DOHH2 (cell line): ENCODE measurements at regions not wholly inside any gene's neighbourhood (a gene's known extent, or its start where the extent isn't known, plus 50 kb on each side); places are given as distances from the start of the nearest gene placed in this dataset.

Experiments
- H3F3A ChIP-seq: fragments of 200-600 bp; sonication (generic), shearing (Covaris generic); 2 replicates; pipeline ENCODE4 v1.6.0; 2016; ENCODE audit warnings: antibody characterized with exemption, mild to moderate bottlenecking; ENCODE audit not compliant: control insufficient read depth, insufficient read depth
- H3K27ac ChIP-seq: fragments of 200-600 bp; sonication (generic); 2 replicates; pipeline ENCODE4 v1.5.1; 2014; ENCODE audit warnings: low read depth, mild to moderate bottlenecking, low read length, moderate library complexity
- H3K27me3 ChIP-seq: fragments of 200-600 bp; sonication (generic); 2 replicates; pipeline ENCODE4 v1.6.1; 2014; ENCODE audit warnings: mild to moderate bottlenecking, low read length, mixed read lengths; ENCODE audit not compliant: control insufficient read depth
- H3K36me3 ChIP-seq: fragments of 200-600 bp; sonication (generic); 2 replicates; pipeline ENCODE4 v1.6.1; 2014; ENCODE audit warnings: mild to moderate bottlenecking, low read length, moderate library complexity, mixed read lengths; ENCODE audit not compliant: control insufficient read depth
- H3K4me1 ChIP-seq: fragments of 200-600 bp; sonication (generic); 2 replicates; pipeline ENCODE4 v1.6.1; 2014; ENCODE audit warnings: mild to moderate bottlenecking, low read length, mixed read lengths; ENCODE audit not compliant: control insufficient read depth
- H3K4me2 ChIP-seq: fragments of 200-600 bp; sonication (generic); 2 replicates; pipeline ENCODE4 v1.6.0; 2014; ENCODE audit warnings: mild to moderate bottlenecking, low read length, moderate library complexity
- H3K4me3 ChIP-seq: fragments of 200-600 bp; sonication (generic); 2 replicates; pipeline ENCODE4 v1.5.1; 2014; ENCODE audit warnings: mild to moderate bottlenecking, low read length, mixed read lengths
- H3K79me2 ChIP-seq: fragments of 200-600 bp; sonication (generic); 2 replicates; pipeline ENCODE4 v1.6.1; 2014; ENCODE audit warnings: mild to moderate bottlenecking, low read length, mixed read lengths; ENCODE audit not compliant: control insufficient read depth
- H3K9me2 ChIP-seq: fragments of 200-600 bp; sonication (generic); replicated peaks from 2 replicates; pipeline ENCODE4 v1.6.1; 2014; ENCODE audit warnings: mild to moderate bottlenecking, low read length, mixed read lengths; ENCODE audit not compliant: control insufficient read depth
- H3K9me3 ChIP-seq: fragments of 200-600 bp; sonication (generic); 2 replicates; pipeline ENCODE4 v1.6.1; 2014; ENCODE audit warnings: antibody characterized with exemption, low read length, mixed read lengths; ENCODE audit not compliant: control insufficient read depth, insufficient read depth
- H4K20me1 ChIP-seq: fragments of 200-600 bp; sonication (generic); 2 replicates; pipeline ENCODE4 v1.6.0; 2014; ENCODE audit warnings: low read depth, mild to moderate bottlenecking, antibody characterized with exemption, low read length, moderate library complexity; ENCODE audit not compliant: control insufficient read depth, insufficient read depth
- EZH2phosphoT487 ChIP-seq: fragments of 200-600 bp; sonication (generic); IDR thresholded peaks from 2 replicates; pipeline ENCODE4 v1.6.1; 2017; ENCODE audit warnings: borderline replicate concordance, mild to moderate bottlenecking, antibody characterized with exemption, low read length, moderate library complexity, mixed read lengths
- TF ChIP-seq, protein P1 (sequence below): fragments of 200-600 bp; sonication (generic); IDR thresholded peaks from one replicate; pipeline ENCODE4 v1.5.1; 2014; ENCODE audit warnings: antibody characterized with exemption, mild to moderate bottlenecking, low read depth, low read length; ENCODE audit not compliant: poor library complexity, severe bottlenecking

DNA sequence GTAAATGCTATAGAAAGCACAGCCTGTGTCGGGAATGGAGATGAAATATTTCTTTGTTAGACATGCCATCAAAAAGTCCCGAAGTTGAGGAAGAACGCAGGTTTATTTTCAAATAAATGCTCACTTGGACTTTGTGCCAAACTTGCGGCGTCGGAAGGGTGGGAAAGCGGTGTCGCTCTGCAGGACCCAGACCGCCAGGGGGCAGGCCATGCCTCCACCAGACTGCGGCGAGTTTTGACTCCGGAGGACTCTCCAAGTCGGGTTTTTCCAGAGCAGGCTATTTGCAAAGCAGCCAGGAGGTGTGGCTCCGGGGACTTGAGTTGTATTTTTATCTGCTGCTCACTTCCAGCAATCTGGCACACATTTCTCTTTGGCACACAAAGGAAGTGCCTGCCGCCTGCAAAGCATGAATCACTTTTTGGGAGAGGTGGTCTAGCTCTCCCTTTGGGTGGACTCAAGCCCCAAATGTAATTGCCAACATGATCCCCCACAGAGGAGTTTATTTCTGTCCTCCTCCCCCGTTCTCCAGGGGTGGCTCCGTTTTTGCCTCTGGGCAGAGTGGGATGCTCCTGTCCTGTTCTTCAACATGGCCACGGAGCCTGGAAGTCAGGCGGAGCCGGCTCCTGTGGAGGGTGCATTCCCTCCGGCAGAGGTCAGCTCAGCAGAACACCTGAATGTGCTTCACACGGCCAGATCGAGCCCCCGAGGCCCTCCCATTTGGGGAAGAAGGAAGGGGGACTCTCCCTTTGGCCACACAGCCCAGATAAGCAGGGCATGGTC is 82.3 kb upstream of the GPR26 start:
- Histone ChIP-seq H3F3A (no peaks in the 10 kb centered on the region), H3K4me3 (no peak overlapping the region)

DNA sequence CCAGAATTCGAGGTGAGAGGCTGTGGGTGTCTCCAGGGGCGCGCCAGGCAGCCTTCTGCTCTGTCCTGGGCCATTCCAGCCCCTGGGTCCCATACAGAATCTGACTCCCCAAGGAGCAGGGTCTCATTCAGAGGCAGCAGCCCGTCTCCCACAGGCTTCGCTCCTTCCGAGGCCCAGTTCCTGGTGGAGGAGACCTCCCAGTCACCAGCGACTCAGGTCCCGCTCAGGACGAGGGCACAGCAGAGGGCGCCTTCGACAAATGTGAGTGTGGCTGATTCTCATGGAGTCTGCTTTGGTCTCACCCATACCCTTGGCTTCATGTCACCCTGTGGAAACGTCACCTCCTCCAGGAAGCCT is 81.8 kb upstream of the GPR26 start:
- Histone ChIP-seq H3K9me2 (no peaks in the 10 kb centered on the region), H3K79me2 (no peaks in the 10 kb centered on the region), H3K27ac (no peak overlapping the region), H3K9me3 (no peaks in the 10 kb centered on the region), H3K36me3 (no peaks in the 10 kb centered on the region), H3K27me3 (peaks cover 20% of the 10 kb centered on the region), H3K4me3 (no peak overlapping the region), H4K20me1 (no peaks in the 10 kb centered on the region), H3K4me1 (no peaks in the 10 kb centered on the region), H3F3A (no peaks in the 10 kb centered on the region), H3K4me2 (no peak overlapping the region)
- TF ChIP-seq EZH2phosphoT487: no peak
- TF ChIP-seq, protein P1, sequence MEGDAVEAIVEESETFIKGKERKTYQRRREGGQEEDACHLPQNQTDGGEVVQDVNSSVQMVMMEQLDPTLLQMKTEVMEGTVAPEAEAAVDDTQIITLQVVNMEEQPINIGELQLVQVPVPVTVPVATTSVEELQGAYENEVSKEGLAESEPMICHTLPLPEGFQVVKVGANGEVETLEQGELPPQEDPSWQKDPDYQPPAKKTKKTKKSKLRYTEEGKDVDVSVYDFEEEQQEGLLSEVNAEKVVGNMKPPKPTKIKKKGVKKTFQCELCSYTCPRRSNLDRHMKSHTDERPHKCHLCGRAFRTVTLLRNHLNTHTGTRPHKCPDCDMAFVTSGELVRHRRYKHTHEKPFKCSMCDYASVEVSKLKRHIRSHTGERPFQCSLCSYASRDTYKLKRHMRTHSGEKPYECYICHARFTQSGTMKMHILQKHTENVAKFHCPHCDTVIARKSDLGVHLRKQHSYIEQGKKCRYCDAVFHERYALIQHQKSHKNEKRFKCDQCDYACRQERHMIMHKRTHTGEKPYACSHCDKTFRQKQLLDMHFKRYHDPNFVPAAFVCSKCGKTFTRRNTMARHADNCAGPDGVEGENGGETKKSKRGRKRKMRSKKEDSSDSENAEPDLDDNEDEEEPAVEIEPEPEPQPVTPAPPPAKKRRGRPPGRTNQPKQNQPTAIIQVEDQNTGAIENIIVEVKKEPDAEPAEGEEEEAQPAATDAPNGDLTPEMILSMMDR: no peak

More for the DNA sequence above, 82.3 kb upstream of the GPR26 start:
- no peak overlapping the region for H3K4me2 ChIP-seq
- no peak overlapping the region for H3K27ac ChIP-seq
- H3K27me3 ChIP-seq: peaks cover 20% of the 10 kb centered on the region
- no peaks in the 10 kb centered on the region for H3K9me2 ChIP-seq
- no peaks in the 10 kb centered on the region for H4K20me1 ChIP-seq
- no peaks in the 10 kb centered on the region for H3K79me2 ChIP-seq
- H3K9me3 ChIP-seq: no peaks in the 10 kb centered on the region
- no peaks in the 10 kb centered on the region for H3K36me3 ChIP-seq
- TF ChIP-seq, protein P1: peak; percentile 37
- TF ChIP-seq EZH2phosphoT487: no peak
- H3K4me1 ChIP-seq: no peaks in the 10 kb centered on the region

DNA sequence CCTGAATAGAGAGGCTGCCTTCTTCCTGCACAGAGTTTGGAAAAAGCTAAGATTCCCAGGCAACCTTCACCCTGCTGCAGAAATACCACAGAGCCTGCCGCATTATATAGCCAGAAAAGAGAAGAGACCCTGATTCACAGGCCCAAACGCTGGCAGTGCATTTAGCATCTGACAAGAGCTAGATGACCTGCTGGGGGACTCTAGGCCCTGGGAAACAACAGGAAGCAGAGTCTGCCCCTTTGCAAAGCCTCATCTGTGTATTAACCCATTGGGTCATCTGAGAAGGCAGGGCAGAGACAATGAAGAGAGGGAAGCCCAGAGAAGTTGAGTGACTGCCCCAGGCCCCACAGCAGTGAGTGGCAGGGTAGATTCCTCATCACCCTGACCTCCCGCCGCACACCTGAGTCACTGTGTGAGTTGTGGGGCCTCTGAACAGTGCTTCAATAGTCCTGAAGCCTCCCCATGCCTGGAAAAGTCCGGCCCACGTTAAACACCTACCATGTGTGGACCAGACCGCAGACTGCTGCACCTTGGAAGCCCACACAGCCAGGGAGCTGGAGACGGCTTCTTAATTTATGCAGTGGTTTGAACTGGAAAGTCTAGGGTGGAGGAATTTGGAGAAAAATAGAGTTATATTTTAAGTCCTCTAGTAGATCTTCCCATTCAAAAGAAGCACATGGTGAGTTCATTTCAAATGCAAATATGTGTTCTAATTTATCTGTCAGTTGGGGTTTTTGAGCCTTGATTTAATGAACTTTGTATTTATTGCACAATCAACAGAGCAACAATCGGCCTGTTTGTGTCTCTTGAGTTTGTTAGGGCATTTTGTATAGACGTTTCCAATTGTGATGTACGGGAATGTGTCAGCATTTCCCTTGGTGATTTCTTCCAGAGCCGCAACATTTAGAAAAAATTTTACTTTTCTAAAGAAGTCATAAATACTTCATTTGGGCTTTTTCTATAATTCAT is 80.4 kb upstream of the GPR26 start:
- Histone ChIP-seq H4K20me1 (no peaks in the 10 kb centered on the region), H3F3A (no peaks in the 10 kb centered on the region), H3K27me3 (peaks cover 27% of the 10 kb centered on the region), H3K4me2 (no peak overlapping the region), H3K79me2 (no peaks in the 10 kb centered on the region), H3K27ac (no peak overlapping the region), H3K9me3 (no peaks in the 10 kb centered on the region), H3K4me3 (no peak overlapping the region), H3K9me2 (no peaks in the 10 kb centered on the region), H3K4me1 (no peaks in the 10 kb centered on the region), H3K36me3 (no peaks in the 10 kb centered on the region)
- TF ChIP-seq, protein P1: no peak
- no peak for TF ChIP-seq EZH2phosphoT487
